DND-41 (cell line): ENCODE measurements at regions not wholly inside any gene's neighbourhood (a gene's known extent, or its start where the extent isn't known, plus 50 kb on each side); places are given as distances from the start of the nearest gene placed in this dataset.
A peak's percentile ranks its signal among the peaks of the same experiment; 100 is the strongest.

Experiments
- ATAC-seq: fragments of 200-7000 bp; cut with Tn5 transposase; 3 replicates; pipeline ENCODE4 v1.9.1; 2021; ENCODE audit warnings: low read depth; ENCODE audit not compliant: insufficient read depth
- DNase-seq: peaks from one replicate; pipeline ENCODE4 v3.0.0-alpha.2; 2020
- H2AFZ ChIP-seq: 2 replicates; pipeline ENCODE4 v1.6.0; 2012; ENCODE audit warnings: low read depth, low read length
- H3K27ac ChIP-seq: 2 replicates; pipeline ENCODE4 v1.5.1; 2012; ENCODE audit warnings: low read length, inconsistent platforms
- H3K27me3 ChIP-seq: fragments of 200-600 bp; sonication (generic); 2 replicates; pipeline ENCODE4 v1.6.0; 2012; ENCODE audit warnings: low read length, mild to moderate bottlenecking, inconsistent platforms; ENCODE audit not compliant: insufficient read depth, poor library complexity
- H3K36me3 ChIP-seq: 2 replicates; pipeline ENCODE4 v1.5.1; 2012; ENCODE audit warnings: low read length, inconsistent platforms; ENCODE audit not compliant: insufficient read depth
- H3K4me1 ChIP-seq: 2 replicates; pipeline ENCODE4 v1.5.1; 2012; ENCODE audit warnings: mild to moderate bottlenecking, low read length; ENCODE audit not compliant: insufficient read depth
- H3K4me2 ChIP-seq: 2 replicates; pipeline ENCODE4 v1.6.0; 2012; ENCODE audit warnings: mild to moderate bottlenecking, moderate library complexity, low read length, inconsistent platforms; ENCODE audit not compliant: insufficient read depth
- H3K4me3 ChIP-seq, 2 experiments: fragments of 200-600 bp in 1 of 2; shearing (Covaris generic) in 1 of 2; 2 replicates each; pipeline ENCODE4 v1.5.1; 2012 to 2016; ENCODE audit warnings: inconsistent platforms in 2 of 2, low read length in 2 of 2, mild to moderate bottlenecking in 2 of 2, low read depth in 1 of 2, moderate library complexity in 1 of 2
- H3K79me2 ChIP-seq: 2 replicates; pipeline ENCODE4 v1.6.0; 2012; ENCODE audit warnings: low read length, inconsistent platforms; ENCODE audit not compliant: insufficient read depth
- H3K9ac ChIP-seq: 2 replicates; pipeline ENCODE4 v1.6.0; 2012; ENCODE audit warnings: low read depth, mild to moderate bottlenecking, inconsistent platforms, low read length, moderate library complexity
- H3K9me3 ChIP-seq: 2 replicates; pipeline ENCODE4 v1.5.1; 2012; ENCODE audit warnings: low read length, moderate library complexity, mild to moderate bottlenecking, inconsistent platforms; ENCODE audit not compliant: insufficient read depth, severe bottlenecking
- H4K20me1 ChIP-seq: 2 replicates; pipeline ENCODE4 v1.6.0; 2012; ENCODE audit warnings: low read length; ENCODE audit not compliant: insufficient read depth
- CTCF ChIP-seq: IDR thresholded peaks from 2 replicates; pipeline ENCODE4 v1.5.1; 2012; ENCODE audit warnings: borderline replicate concordance, low read length, moderate library complexity, mild to moderate bottlenecking; ENCODE audit not compliant: poor library complexity, severe bottlenecking; ENCODE audit errors: extremely low read depth
- EZH2 ChIP-seq: IDR thresholded peaks from 3 replicates; pipeline ENCODE4 v1.6.1; 2012; ENCODE audit warnings: borderline replicate concordance, low read depth, mild to moderate bottlenecking, moderate library complexity, low read length, inconsistent platforms; ENCODE audit not compliant: severe bottlenecking

- no peak overlapping the region for H3K9ac ChIP-seq
- TF ChIP-seq EZH2 = no peak
- TF ChIP-seq CTCF = no peak
- H3K4me3 ChIP-seq = no peak overlapping the region
- no peak for ATAC-seq
- H3K4me2 ChIP-seq = no peak overlapping the region
- H4K20me1 ChIP-seq = no peaks in the 10 kb centered on the region
- DNase-seq = no peak
- no peak overlapping the region for H3K27ac ChIP-seq
- no peaks in the 10 kb centered on the region for H3K36me3 ChIP-seq
- no peaks in the 10 kb centered on the region for H3K9me3 ChIP-seq
- H2AFZ ChIP-seq = no peak overlapping the region
- peaks cover 12% of the 10 kb centered on the region for H3K4me1 ChIP-seq
- H3K27me3 ChIP-seq = peaks cover 6% of the 10 kb centered on the region
- no peaks in the 10 kb centered on the region for H3K79me2 ChIP-seq
Observed at GRCh38 chr20:21653628-21654027, 51.8 kb upstream of the PAX1 start.

DNA sequence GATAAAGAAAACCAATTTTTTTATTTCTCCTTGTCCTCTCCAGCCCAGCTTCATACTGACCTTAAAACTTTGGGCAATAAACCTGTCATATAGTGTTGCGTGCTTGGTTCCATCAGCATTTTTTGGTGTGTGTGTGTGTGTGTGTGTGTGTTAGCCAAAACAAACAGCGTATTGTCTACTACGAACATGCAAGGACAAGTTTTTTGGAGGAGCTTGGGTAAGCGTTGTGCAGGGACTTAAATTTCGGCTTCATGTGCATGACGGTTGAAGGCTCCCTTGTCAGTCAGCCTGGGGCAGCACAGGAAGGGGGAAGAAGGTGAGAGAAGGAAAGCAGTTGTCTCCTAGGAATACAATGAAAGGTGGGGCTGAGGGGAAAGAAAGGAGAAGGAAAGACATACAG, 62.0 kb upstream of the PAX1 start:
- H4K20me1 ChIP-seq = no peaks in the 10 kb centered on the region
- H3K36me3 ChIP-seq = no peaks in the 10 kb centered on the region
- no peak for TF ChIP-seq EZH2
- no peak for TF ChIP-seq CTCF
- no peak overlapping the region for H2AFZ ChIP-seq
- no peaks in the 10 kb centered on the region for H3K4me1 ChIP-seq
- H3K79me2 ChIP-seq = no peaks in the 10 kb centered on the region
- peaks cover 5% of the 10 kb centered on the region for H3K9me3 ChIP-seq
- DNase-seq (no peak), ATAC-seq (no peak)
- H3K9ac ChIP-seq = no peak overlapping the region
- H3K27me3 ChIP-seq = no peaks in the 10 kb centered on the region
- no peak overlapping the region for H3K27ac ChIP-seq
- H3K4me3 ChIP-seq = no peak overlapping the region
- H3K4me2 ChIP-seq = no peak overlapping the region

- ATAC-seq (no peak), DNase-seq (peak; percentile 11)
- no peak overlapping the region for H3K4me2 ChIP-seq
Observed at GRCh38 chr20:21640556-21640955, 64.9 kb upstream of the PAX1 start.

More at GRCh38 chr20:21640556-21640955, 64.9 kb upstream of the PAX1 start:
- H3K4me1 ChIP-seq = no peaks in the 10 kb centered on the region
- no peaks in the 10 kb centered on the region for H3K36me3 ChIP-seq
- H2AFZ ChIP-seq = no peak overlapping the region
- no peak overlapping the region for H3K4me3 ChIP-seq
- H3K79me2 ChIP-seq = no peaks in the 10 kb centered on the region
- no peaks in the 10 kb centered on the region for H3K27me3 ChIP-seq
- no peaks in the 10 kb centered on the region for H4K20me1 ChIP-seq
- H3K9me3 ChIP-seq = no peaks in the 10 kb centered on the region
- TF ChIP-seq CTCF (peak; percentile 51), EZH2 (no peak)
- H3K27ac ChIP-seq = no peak overlapping the region
- no peak overlapping the region for H3K9ac ChIP-seq
